ENCODE measurements at regions not wholly inside any gene's neighbourhood (a gene's known extent, or its start where the extent isn't known, plus 50 kb on each side); places are given as distances from the start of the nearest gene placed in this dataset.
"Not testable (repeated sequence)": the region's sequence is repeated elsewhere in the genome, so short reads cannot be mapped to it uniquely, and the experiment has no call there.

DNA sequence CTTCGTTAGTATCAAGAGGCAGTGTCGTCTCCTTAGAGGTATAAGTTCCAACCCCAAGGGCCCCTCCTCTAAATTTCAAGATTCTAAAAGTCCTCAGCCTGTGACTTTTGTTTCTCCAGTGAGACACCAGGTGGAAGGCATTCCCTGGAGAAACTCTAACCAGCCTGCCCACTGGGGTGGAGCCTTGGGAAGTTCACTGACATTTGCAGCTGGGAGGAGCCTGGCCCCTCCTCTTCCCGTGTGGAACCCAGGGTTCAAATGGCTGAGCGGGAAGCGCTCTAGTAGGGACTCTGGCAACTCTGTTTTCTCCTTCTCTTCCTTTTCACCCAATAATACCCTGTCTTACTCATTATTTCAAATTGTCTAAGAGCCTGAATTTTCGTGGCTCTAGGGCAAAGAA, 325.0 kb downstream of the TLL1 start:
- ChIA-PET CTCF (no interaction called here), POLR2A (ENCODE audit: low non-redundant PET) (no interaction called here)
- BruUV-seq (replicated peaks), result no TSS peak

DNA sequence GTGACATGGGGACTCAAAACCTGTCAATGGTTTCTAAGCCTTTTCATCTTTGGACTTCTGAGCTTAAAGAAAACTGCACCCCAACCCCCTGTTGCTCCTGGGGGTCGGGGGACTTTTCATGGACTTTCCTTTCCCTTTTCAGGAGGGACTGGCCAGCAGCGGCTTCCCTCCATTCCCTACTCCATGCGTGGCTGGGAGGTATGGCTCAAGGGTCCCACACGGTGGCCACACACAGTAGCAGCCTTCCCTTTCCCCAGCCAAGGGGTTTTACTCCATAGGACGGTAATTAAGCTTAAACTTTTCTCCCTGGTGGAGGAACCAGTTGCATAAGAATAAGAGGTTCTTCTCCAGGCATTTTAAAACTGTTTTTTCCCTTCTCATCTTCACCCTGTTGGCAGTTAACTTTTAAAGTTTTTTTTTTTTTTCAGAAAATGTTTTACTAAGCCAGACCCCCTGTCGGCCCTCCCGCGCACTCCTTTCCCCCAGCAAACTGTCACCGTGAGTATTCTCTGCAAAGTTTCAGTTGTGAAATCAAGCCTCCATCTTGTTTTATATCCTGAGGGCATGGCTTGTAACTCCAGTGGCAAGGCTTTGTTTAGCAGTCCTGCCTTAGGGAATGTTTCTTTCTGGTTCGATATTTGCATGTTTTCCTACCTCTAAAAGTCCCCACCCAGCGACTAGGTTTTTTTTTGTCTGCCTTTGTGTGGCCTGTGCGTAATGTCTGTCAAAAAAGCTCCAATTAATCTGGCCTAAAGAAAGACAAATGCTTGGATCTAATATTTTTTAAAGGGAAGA, 325.7 kb downstream of the TLL1 start:
- no peak for DNase-seq (ENCODE audit: low spot score)
- Histone ChIP-seq H3K27me3 (replicated peaks; ENCODE audit: insufficient read depth, low read depth, low read length, poor library complexity) (peaks cover 3% of the 10 kb centered on the region), H3K4me1 (ENCODE audit: insufficient read depth, low read length, poor library complexity, severe bottlenecking) (no peaks in the 10 kb centered on the region), H3K4me3 (ENCODE audit: low read depth, low read length, poor library complexity, severe bottlenecking) (no peak overlapping the region), H3K36me3 (ENCODE audit: insufficient read depth, low read length, poor library complexity, severe bottlenecking) (no peaks in the 10 kb centered on the region), H3K27ac (ENCODE audit: low read depth, low read length, poor library complexity, severe bottlenecking) (no peak overlapping the region), H3K9me3 (ENCODE audit: low read depth, low read length, poor library complexity, severe bottlenecking) (no peaks in the 10 kb centered on the region)
- no peak for TF ChIP-seq EZH2 (IDR thresholded peaks at IDR 0.05; ENCODE audit: borderline replicate concordance, low read depth, low read length, poor library complexity, severe bottlenecking)
- TF ChIP-seq, protein P1, sequence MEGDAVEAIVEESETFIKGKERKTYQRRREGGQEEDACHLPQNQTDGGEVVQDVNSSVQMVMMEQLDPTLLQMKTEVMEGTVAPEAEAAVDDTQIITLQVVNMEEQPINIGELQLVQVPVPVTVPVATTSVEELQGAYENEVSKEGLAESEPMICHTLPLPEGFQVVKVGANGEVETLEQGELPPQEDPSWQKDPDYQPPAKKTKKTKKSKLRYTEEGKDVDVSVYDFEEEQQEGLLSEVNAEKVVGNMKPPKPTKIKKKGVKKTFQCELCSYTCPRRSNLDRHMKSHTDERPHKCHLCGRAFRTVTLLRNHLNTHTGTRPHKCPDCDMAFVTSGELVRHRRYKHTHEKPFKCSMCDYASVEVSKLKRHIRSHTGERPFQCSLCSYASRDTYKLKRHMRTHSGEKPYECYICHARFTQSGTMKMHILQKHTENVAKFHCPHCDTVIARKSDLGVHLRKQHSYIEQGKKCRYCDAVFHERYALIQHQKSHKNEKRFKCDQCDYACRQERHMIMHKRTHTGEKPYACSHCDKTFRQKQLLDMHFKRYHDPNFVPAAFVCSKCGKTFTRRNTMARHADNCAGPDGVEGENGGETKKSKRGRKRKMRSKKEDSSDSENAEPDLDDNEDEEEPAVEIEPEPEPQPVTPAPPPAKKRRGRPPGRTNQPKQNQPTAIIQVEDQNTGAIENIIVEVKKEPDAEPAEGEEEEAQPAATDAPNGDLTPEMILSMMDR (conservative IDR thresholded peaks at IDR 0.05; ENCODE audit: low read depth, low read length), result no peak
- BruUV-seq (replicated peaks), result no TSS peak
- POLR2A ChIA-PET (ENCODE audit: low non-redundant PET), result no interaction called here
- CTCF ChIA-PET, result no interaction called here
- intact Hi-C loops (cut with micrococcal nuclease; ENCODE audit: unreplicated experiment), result no loop called here

More for the DNA sequence above, 325.0 kb downstream of the TLL1 start:
- no peak for DNase-seq (ENCODE audit: low spot score)
- no peak overlapping the region for H3K27ac ChIP-seq (ENCODE audit: low read depth, low read length, poor library complexity, severe bottlenecking)
- H3K27me3 ChIP-seq (replicated peaks; ENCODE audit: insufficient read depth, low read depth, low read length, poor library complexity), result peaks cover 3% of the 10 kb centered on the region
- H3K4me1 ChIP-seq (ENCODE audit: insufficient read depth, low read length, poor library complexity, severe bottlenecking), result no peaks in the 10 kb centered on the region
- no peak overlapping the region for H3K4me3 ChIP-seq (ENCODE audit: low read depth, low read length, poor library complexity, severe bottlenecking)
- TF ChIP-seq, protein P1 (conservative IDR thresholded peaks at IDR 0.05; ENCODE audit: low read depth, low read length), result no peak
- TF ChIP-seq EZH2 (IDR thresholded peaks at IDR 0.05; ENCODE audit: borderline replicate concordance, low read depth, low read length, poor library complexity, severe bottlenecking), result no peak
- intact Hi-C loops (cut with micrococcal nuclease; ENCODE audit: unreplicated experiment), result no loop called here
- no peaks in the 10 kb centered on the region for H3K36me3 ChIP-seq (ENCODE audit: insufficient read depth, low read length, poor library complexity, severe bottlenecking)
- H3K9me3 ChIP-seq (ENCODE audit: low read depth, low read length, poor library complexity, severe bottlenecking), result no peaks in the 10 kb centered on the region

- intact Hi-C loops (cut with micrococcal nuclease; ENCODE audit: unreplicated experiment), result no loop called here
Measured at GRCh38 chr4:166202991-166203390, 330.0 kb downstream of the TLL1 start.

GRCh38 chr4:166212326-166212725, 339.3 kb downstream of the TLL1 start:
- intact Hi-C loops (cut with micrococcal nuclease; ENCODE audit: unreplicated experiment); H3K4me3 ChIP-seq (ENCODE audit: low read depth, low read length, poor library complexity, severe bottlenecking); H3K27me3 ChIP-seq (replicated peaks; ENCODE audit: insufficient read depth, low read depth, low read length, poor library complexity); DNase-seq (ENCODE audit: low spot score); H3K36me3 ChIP-seq (ENCODE audit: insufficient read depth, low read length, poor library complexity, severe bottlenecking); POLR2A ChIA-PET (ENCODE audit: low non-redundant PET); BruUV-seq (replicated peaks); H3K4me1 ChIP-seq (ENCODE audit: insufficient read depth, low read length, poor library complexity, severe bottlenecking); CTCF ChIA-PET; H3K27ac ChIP-seq (ENCODE audit: low read depth, low read length, poor library complexity, severe bottlenecking): not testable (repeated sequence)
- peaks cover 12% of the 10 kb centered on the region for H3K9me3 ChIP-seq (ENCODE audit: low read depth, low read length, poor library complexity, severe bottlenecking)

More at GRCh38 chr4:166202991-166203390, 330.0 kb downstream of the TLL1 start:
- Histone ChIP-seq H3K36me3 (ENCODE audit: insufficient read depth, low read length, poor library complexity, severe bottlenecking) (no peaks in the 10 kb centered on the region), H3K4me3 (ENCODE audit: low read depth, low read length, poor library complexity, severe bottlenecking) (no peak overlapping the region), H3K9me3 (ENCODE audit: low read depth, low read length, poor library complexity, severe bottlenecking) (no peaks in the 10 kb centered on the region), H3K27me3 (replicated peaks; ENCODE audit: insufficient read depth, low read depth, low read length, poor library complexity) (no peaks in the 10 kb centered on the region), H3K27ac (ENCODE audit: low read depth, low read length, poor library complexity, severe bottlenecking) (no peak overlapping the region), H3K4me1 (ENCODE audit: insufficient read depth, low read length, poor library complexity, severe bottlenecking) (no peaks in the 10 kb centered on the region)
- no TSS peak for BruUV-seq (replicated peaks)
- ChIA-PET CTCF (no interaction called here), POLR2A (ENCODE audit: low non-redundant PET) (no interaction called here)
- TF ChIP-seq, protein P1 (conservative IDR thresholded peaks at IDR 0.05; ENCODE audit: low read depth, low read length), result no peak
- DNase-seq (ENCODE audit: low spot score), result no peak
